Mucosa of descending colon (tissue), 3 donors: ENCODE measurements at regions not wholly inside any gene's neighbourhood (a gene's known extent, or its start where the extent isn't known, plus 50 kb on each side); places are given as distances from the start of the nearest gene placed in this dataset.

Experiments
- ATAC-seq: fragments of 200-7000 bp; cut with Tn5 transposase; one replicate; pipeline ENCODE4 v1.9.1; 2020; ENCODE audit warnings: mild to moderate bottlenecking, moderate library complexity
- DNase-seq, 3 donors: peaks; one replicate each; pipeline ENCODE4 v3.0.0-alpha.2; 2020
- H3K36me3 ChIP-seq: fragments of 200-600 bp; one replicate; pipeline ENCODE4 v1.8.0; 2021; ENCODE audit warnings: low read depth, mild to moderate bottlenecking
- H3K4me1 ChIP-seq: fragments of 200-600 bp; one replicate; pipeline ENCODE4 v1.8.0; 2021; ENCODE audit warnings: low read depth, mild to moderate bottlenecking
- H3K4me3 ChIP-seq: fragments of 200-600 bp; one replicate; pipeline ENCODE4 v1.8.0; 2021; ENCODE audit warnings: mild to moderate bottlenecking
- H3K9me3 ChIP-seq: fragments of 200-600 bp; one replicate; pipeline ENCODE4 v1.8.0; 2021; ENCODE audit warnings: mild to moderate bottlenecking
- intact Hi-C, 2 donors: fragments of 100-400 bp; cut with DNase I in 1 of 2; cut with micrococcal nuclease in 1 of 2; formaldehyde crosslinking; loops; one replicate each; pipeline versions ENCODE4 v1.11.0 to v1.11.1; 2022; cut with DNase I, micrococcal nuclease
- TF ChIP-seq, protein P1 (sequence below): fragments of 200-600 bp; IDR thresholded peaks from one replicate; pipeline ENCODE4 v1.8.0; 2022; ENCODE audit warnings: antibody characterized with exemption, mild to moderate bottlenecking
- donor health status: DM: no; HTN: no; CAD: no; lungs with moderate emphysema.
- donor health status: DM: no; HTN: no; CAD: no.
- donor health status: DM: no; HTN: yes; CAD: no.

DNA sequence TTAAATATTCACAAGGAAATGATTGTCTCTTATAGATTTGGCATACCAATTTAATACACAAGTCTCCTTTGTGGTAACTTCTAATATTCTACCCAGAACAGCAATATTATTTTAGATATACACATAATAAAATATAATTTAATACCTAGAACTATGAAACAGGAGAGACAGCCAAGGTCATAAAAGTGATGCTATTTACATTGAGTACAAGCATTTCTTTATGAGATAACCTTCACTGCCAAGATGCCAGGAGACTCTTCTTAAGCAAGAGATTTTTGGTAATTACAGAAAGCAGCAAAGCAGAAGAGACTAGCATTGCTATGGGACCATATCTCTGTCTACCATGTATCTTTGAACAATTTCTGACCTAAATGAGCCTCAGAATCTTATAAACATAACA is 764.6 kb upstream of the GHITM start:
- Histone ChIP-seq H3K9me3 (peaks cover 3% of the 10 kb centered on the region), H3K4me1 (no peaks in the 10 kb centered on the region), H3K36me3 (no peaks in the 10 kb centered on the region), H3K4me3 (no peak overlapping the region)
- DNase-seq = no peak
- no peak for ATAC-seq
- TF ChIP-seq, protein P1, sequence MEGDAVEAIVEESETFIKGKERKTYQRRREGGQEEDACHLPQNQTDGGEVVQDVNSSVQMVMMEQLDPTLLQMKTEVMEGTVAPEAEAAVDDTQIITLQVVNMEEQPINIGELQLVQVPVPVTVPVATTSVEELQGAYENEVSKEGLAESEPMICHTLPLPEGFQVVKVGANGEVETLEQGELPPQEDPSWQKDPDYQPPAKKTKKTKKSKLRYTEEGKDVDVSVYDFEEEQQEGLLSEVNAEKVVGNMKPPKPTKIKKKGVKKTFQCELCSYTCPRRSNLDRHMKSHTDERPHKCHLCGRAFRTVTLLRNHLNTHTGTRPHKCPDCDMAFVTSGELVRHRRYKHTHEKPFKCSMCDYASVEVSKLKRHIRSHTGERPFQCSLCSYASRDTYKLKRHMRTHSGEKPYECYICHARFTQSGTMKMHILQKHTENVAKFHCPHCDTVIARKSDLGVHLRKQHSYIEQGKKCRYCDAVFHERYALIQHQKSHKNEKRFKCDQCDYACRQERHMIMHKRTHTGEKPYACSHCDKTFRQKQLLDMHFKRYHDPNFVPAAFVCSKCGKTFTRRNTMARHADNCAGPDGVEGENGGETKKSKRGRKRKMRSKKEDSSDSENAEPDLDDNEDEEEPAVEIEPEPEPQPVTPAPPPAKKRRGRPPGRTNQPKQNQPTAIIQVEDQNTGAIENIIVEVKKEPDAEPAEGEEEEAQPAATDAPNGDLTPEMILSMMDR = no peak
- intact Hi-C loops = no loop called here

DNA sequence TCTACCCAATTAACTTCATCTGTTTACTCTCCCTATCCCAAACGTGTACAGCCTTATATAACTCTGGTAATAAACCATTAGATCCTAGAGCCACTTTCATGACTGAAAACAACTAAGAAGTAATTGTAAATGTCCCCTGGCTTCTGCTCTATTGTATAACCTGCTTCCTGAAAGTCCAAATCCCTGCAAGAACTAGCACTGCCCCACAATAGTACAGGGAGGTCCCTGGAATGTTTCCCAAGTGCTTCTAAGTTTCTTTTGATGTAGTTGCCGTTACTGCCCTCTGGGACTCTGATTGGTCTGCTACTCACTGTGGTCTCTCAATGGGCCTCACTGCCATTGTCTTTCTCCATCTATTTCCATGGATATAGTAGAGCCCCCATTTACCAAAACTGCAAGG is 764.0 kb upstream of the GHITM start:
- TF ChIP-seq, protein P1 = no peak
- ATAC-seq (no peak), DNase-seq (no peak)
- no peaks in the 10 kb centered on the region for H3K4me1 ChIP-seq
- intact Hi-C loops = no loop called here
- H3K4me3 ChIP-seq = no peak overlapping the region
- H3K9me3 ChIP-seq = peaks cover 3% of the 10 kb centered on the region
- H3K36me3 ChIP-seq = no peaks in the 10 kb centered on the region

DNA sequence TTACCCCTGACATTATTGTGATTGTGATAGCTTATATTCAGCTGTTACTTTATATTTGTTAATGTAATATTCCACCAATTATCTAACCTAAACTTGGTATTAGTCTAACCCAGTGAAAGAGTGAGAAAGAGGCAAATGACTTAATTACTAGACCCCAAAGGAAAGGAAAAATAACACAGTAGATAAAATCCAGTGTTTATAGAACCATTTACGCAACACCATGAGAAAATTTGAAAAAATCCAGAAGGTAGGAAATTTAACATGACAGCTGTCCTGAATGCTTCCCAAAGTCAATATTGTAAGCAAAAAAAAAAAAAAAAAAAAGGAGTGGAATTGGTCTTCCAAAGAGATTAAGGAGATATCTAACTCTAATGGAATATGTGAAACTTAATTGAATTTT is 741.5 kb upstream of the GHITM start:
- no peaks in the 10 kb centered on the region for H3K36me3 ChIP-seq
- H3K4me3 ChIP-seq = no peak overlapping the region
- TF ChIP-seq, protein P1 = no peak
- intact Hi-C loops = no loop called here
- no peaks in the 10 kb centered on the region for H3K4me1 ChIP-seq
- H3K9me3 ChIP-seq = peaks cover 11% of the 10 kb centered on the region
- ATAC-seq (no peak), DNase-seq (no peak)

DNA sequence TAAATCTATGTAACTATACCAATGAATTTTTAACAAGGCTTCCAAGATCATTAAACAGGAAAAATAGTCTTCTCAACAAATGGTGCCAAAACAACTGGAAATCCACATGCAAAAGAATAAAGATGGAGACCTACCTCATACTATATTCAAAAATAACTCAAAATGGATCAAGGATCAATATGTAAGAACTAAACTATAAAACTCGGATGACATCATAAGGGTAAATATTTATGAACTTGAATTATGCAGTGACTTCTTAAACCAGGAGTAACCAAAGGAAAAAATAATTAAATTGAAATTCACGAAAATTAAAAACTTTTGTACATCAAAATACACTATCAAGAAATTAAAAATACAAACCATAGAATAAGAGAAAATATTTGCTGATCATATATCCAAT is 728.7 kb upstream of the GHITM start:
- Histone ChIP-seq H3K9me3 (peaks cover 4% of the 10 kb centered on the region), H3K4me3 (no peak overlapping the region), H3K4me1 (no peaks in the 10 kb centered on the region), H3K36me3 (no peaks in the 10 kb centered on the region)
- ATAC-seq (no peak), DNase-seq (no peak)
- TF ChIP-seq, protein P1 = no peak
- intact Hi-C loops = no loop called here

DNA sequence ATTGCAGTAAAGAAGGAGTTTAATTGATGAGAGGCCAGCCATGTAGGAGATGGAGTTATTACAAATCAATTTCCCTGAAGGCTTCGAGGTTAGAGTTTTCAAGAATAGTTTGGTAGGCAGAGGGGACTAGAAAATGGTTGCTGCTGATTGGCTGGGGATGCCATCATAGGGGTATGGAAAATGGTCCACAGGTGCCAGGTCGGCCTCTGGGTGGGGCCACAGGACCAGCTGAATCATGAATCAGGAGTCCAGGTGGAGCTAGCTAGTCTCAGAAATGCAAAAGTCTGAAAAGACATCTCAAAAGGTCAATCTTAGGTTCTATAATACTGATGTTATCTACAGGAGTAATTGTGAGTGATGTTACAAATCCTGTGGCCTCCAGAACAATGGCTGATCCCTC is 714.0 kb upstream of the GHITM start:
- H3K4me1 ChIP-seq = no peaks in the 10 kb centered on the region
- H3K4me3 ChIP-seq = no peak overlapping the region
- ATAC-seq (no peak), DNase-seq (no peak)
- intact Hi-C loops = no loop called here
- TF ChIP-seq, protein P1 = no peak
- H3K36me3 ChIP-seq = no peaks in the 10 kb centered on the region
- H3K9me3 ChIP-seq = peaks cover 11% of the 10 kb centered on the region

DNA sequence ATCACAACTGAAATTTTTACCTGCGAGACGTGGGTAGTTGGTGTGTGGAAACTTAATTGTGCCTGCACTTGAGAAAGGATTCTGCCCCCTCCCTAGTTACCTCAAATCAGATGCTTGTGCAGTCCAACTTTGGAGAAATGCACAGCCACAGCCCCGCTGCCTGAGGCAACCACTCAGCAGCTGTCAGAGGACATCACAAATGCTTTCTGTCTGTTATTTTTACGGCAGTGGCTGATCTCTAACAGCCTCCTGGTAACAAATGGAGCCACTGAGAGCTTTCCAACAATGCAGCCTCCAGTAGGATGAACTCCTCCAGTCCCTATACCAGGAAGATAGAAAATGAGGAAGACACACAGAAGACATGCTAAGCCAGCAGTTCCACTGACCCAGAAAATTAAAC is 712.2 kb upstream of the GHITM start:
- TF ChIP-seq, protein P1 = no peak
- Histone ChIP-seq H3K36me3 (no peaks in the 10 kb centered on the region), H3K4me1 (no peaks in the 10 kb centered on the region), H3K9me3 (peaks cover 8% of the 10 kb centered on the region), H3K4me3 (no peak overlapping the region)
- intact Hi-C loops = no loop called here
- ATAC-seq (no peak), DNase-seq (no peak)
